Sigmoid colon (tissue), 6 donors: ENCODE measurements at regions not wholly inside any gene's neighbourhood (a gene's known extent, or its start where the extent isn't known, plus 50 kb on each side); places are given as distances from the start of the nearest gene placed in this dataset.

Source experiments
- DNase-seq: peaks from one replicate; pipeline ENCODE4 v3.0.0-alpha.2; 2019
- H3K27ac ChIP-seq, 4 donors: fragments of 200-600 bp; sonication (generic); one replicate each; pipeline ENCODE4 v1.5.1; 2016 to 2019; ENCODE audit warnings: mild to moderate bottlenecking in 1 of 4
- H3K27me3 ChIP-seq, 3 donors: fragments of 200-600 bp; sonication (generic); one replicate each; pipeline ENCODE4 v1.5.1; 2019; ENCODE audit warnings: mild to moderate bottlenecking in 1 of 3
- H3K36me3 ChIP-seq, 4 donors: fragments of 200-600 bp; sonication (generic); one replicate each; pipeline ENCODE4 v1.5.1; 2016 to 2019
- H3K4me1 ChIP-seq, 4 donors: fragments of 200-600 bp; sonication (generic); one replicate each; pipeline ENCODE4 v1.5.1; 2017 to 2019
- H3K4me3 ChIP-seq, 4 donors: fragments of 200-600 bp; sonication (generic); one replicate each; pipeline ENCODE4 v1.5.1; 2017 to 2019; ENCODE audit warnings: mild to moderate bottlenecking in 2 of 4, moderate library complexity in 1 of 4
- H3K9me3 ChIP-seq, 4 donors: fragments of 200-600 bp in 3 of 4; sonication (generic) in 3 of 4; one replicate each; pipeline versions ENCODE4 v1.5.1 to v1.6.1; 2013 to 2019
- CTCF ChIP-seq, 4 experiments: fragments of 450-650 bp in 3 of 4; fragments of 200-600 bp in 1 of 4; IDR thresholded peaks; one replicate each; pipeline ENCODE4 v1.5.1; 2016 to 2019; ENCODE audit warnings: antibody characterized with exemption in 4 of 4, mild to moderate bottlenecking in 3 of 4, moderate library complexity in 2 of 4
- EP300 ChIP-seq, 4 donors: sonication (generic); formaldehyde crosslinking; IDR thresholded peaks; one replicate each; pipeline ENCODE4 v1.6.1; 2017; ENCODE audit warnings: antibody characterized with exemption in 4 of 4
- POLR2A ChIP-seq, 2 donors: fragments of 450-650 bp; IDR thresholded peaks; one replicate each; pipeline ENCODE4 v1.6.1; 2016; ENCODE audit warnings: antibody characterized with exemption in 2 of 2, mild to moderate bottlenecking in 2 of 2, moderate library complexity in 2 of 2
- POLR2AphosphoS5 ChIP-seq, 4 donors: sonication (generic); formaldehyde crosslinking; IDR thresholded peaks; one replicate each; pipeline ENCODE4 v1.6.1; 2017; ENCODE audit warnings: antibody characterized with exemption in 4 of 4
- WGBS, 2 donors: extraction: QIAGEN DNeasy Blood & Tissue Kit; methylation state at CpG; one replicate each; pipeline ENCODE4 v1.1.7; 2013; 5-methylcytosine and 5-hydroxymethylcytosine counted together
- intact Hi-C: fragments of 100-400 bp; cut with DNase I; formaldehyde crosslinking; loops from one replicate; pipeline ENCODE4 v1.15.1; 2023
- donor health status: healthy with polysubstance abuse.
- donor health status: healthy.

- no peaks in the 10 kb centered on the region for H3K36me3 ChIP-seq
- no peaks in the 10 kb centered on the region for H3K9me3 ChIP-seq
- H3K4me1 ChIP-seq = no peaks in the 10 kb centered on the region
- H3K4me3 ChIP-seq = no peak overlapping the region
- 88 to 91% methylated on average over 2 of the region's 2 CpGs for WGBS, 2 donors
- intact Hi-C loops = no loop called here
- no peak for TF ChIP-seq EP300 (IDR thresholded peaks at IDR 0.05)
- no peak for TF ChIP-seq POLR2A (IDR thresholded peaks at IDR 0.05)
- TF ChIP-seq CTCF (IDR thresholded peaks at IDR 0.05) = no peak
- TF ChIP-seq POLR2AphosphoS5 (IDR thresholded peaks at IDR 0.05) = no peak
- H3K27ac ChIP-seq = no peak overlapping the region
- H3K27me3 ChIP-seq = no peaks in the 10 kb centered on the region
- DNase-seq = no peak
Measured at GRCh38 chr1:195122497-195122896, 1485.7 kb downstream of the KCNT2 start.

GRCh38 chr1:195113471-195113870 is 1494.8 kb downstream of the KCNT2 start:
- no peaks in the 10 kb centered on the region for H3K4me1 ChIP-seq
- no peaks in the 10 kb centered on the region for H3K9me3 ChIP-seq
- intact Hi-C loops = no loop called here
- H3K27me3 ChIP-seq = no peaks in the 10 kb centered on the region
- TF ChIP-seq POLR2A (IDR thresholded peaks at IDR 0.05) (no peak), CTCF (IDR thresholded peaks at IDR 0.05) (no peak), EP300 (IDR thresholded peaks at IDR 0.05) (no peak), POLR2AphosphoS5 (IDR thresholded peaks at IDR 0.05) (no peak)
- H3K27ac ChIP-seq = no peak overlapping the region
- DNase-seq = no peak
- no peak overlapping the region for H3K4me3 ChIP-seq
- no peaks in the 10 kb centered on the region for H3K36me3 ChIP-seq

GRCh38 chr1:195105773-195106172 is 1502.5 kb downstream of the KCNT2 start:
- DNase-seq = no peak
- no peak overlapping the region for H3K27ac ChIP-seq
- H3K36me3 ChIP-seq = no peaks in the 10 kb centered on the region
- peaks cover 0 to 3% (median under 1%) of the 10 kb centered on the region in 4 donors for H3K9me3 ChIP-seq
- H3K4me3 ChIP-seq = no peak overlapping the region
- H3K27me3 ChIP-seq = no peaks in the 10 kb centered on the region
- TF ChIP-seq POLR2AphosphoS5 (IDR thresholded peaks at IDR 0.05) = no peak
- TF ChIP-seq POLR2A (IDR thresholded peaks at IDR 0.05) = no peak
- no peak for TF ChIP-seq EP300 (IDR thresholded peaks at IDR 0.05)
- TF ChIP-seq CTCF (IDR thresholded peaks at IDR 0.05) = no peak
- H3K4me1 ChIP-seq = no peaks in the 10 kb centered on the region
- intact Hi-C loops = no loop called here
- 50 to 53% methylated on average over 2 of the region's 2 CpGs for WGBS, 2 donors

GRCh38 chr1:195105281-195105680 is 1503.0 kb downstream of the KCNT2 start:
- 61 to 63% methylated on average over 2 of the region's 2 CpGs for WGBS, 2 donors
- H3K4me3 ChIP-seq = no peak overlapping the region
- TF ChIP-seq CTCF (IDR thresholded peaks at IDR 0.05) = no peak
- TF ChIP-seq EP300 (IDR thresholded peaks at IDR 0.05) = no peak
- no peak for TF ChIP-seq POLR2AphosphoS5 (IDR thresholded peaks at IDR 0.05)
- no peak for TF ChIP-seq POLR2A (IDR thresholded peaks at IDR 0.05)
- H3K4me1 ChIP-seq = no peaks in the 10 kb centered on the region
- DNase-seq = no peak
- H3K27ac ChIP-seq = no peak overlapping the region
- H3K9me3 ChIP-seq = peaks cover 0 to 3% (median under 1%) of the 10 kb centered on the region in 4 donors
- H3K27me3 ChIP-seq = no peaks in the 10 kb centered on the region
- H3K36me3 ChIP-seq = no peaks in the 10 kb centered on the region
- intact Hi-C loops = no loop called here

- Histone ChIP-seq H3K36me3 (no peaks in the 10 kb centered on the region), H3K9me3 (no peaks in the 10 kb centered on the region), H3K4me1 (no peaks in the 10 kb centered on the region), H3K27me3 (no peaks in the 10 kb centered on the region), H3K4me3 (no peak overlapping the region), H3K27ac (no peak overlapping the region)
- WGBS, 2 donors = 69 to 80% methylated on average over 4 of the region's 4 CpGs
- intact Hi-C loops = no loop called here
- TF ChIP-seq CTCF (IDR thresholded peaks at IDR 0.05) (no peak), POLR2A (IDR thresholded peaks at IDR 0.05) (no peak), POLR2AphosphoS5 (IDR thresholded peaks at IDR 0.05) (no peak), EP300 (IDR thresholded peaks at IDR 0.05) (no peak)
- DNase-seq = no peak
Measured at GRCh38 chr1:195097316-195097715, 1510.9 kb downstream of the KCNT2 start.
